WERI-Rb-1 (cell line): ENCODE measurements at regions not wholly inside any gene's neighbourhood (a gene's known extent, or its start where the extent isn't known, plus 50 kb on each side); places are given as distances from the start of the nearest gene placed in this dataset.

Experiments used
- DNase-seq: peaks from one replicate; pipeline ENCODE4 v3.0.0-alpha.2; 2020
- H3K27ac ChIP-seq: fragments of 250-450 bp; sonication (Bioruptor Pico); 2 replicates; pipeline ENCODE4 v1.5.1; 2020; ENCODE audit warnings: mild to moderate bottlenecking, moderate library complexity
- H3K27me3 ChIP-seq: fragments of 250-450 bp; sonication (Bioruptor Pico); 2 replicates; pipeline ENCODE4 v1.5.1; 2021; ENCODE audit warnings: mild to moderate bottlenecking, low read depth, moderate library complexity; ENCODE audit not compliant: insufficient read depth, severe bottlenecking
- H3K36me3 ChIP-seq: fragments of 250-450 bp; sonication (Bioruptor Pico); 2 replicates; pipeline ENCODE4 v1.5.1; 2020; ENCODE audit warnings: mild to moderate bottlenecking, moderate library complexity
- H3K4me3 ChIP-seq: 2 replicates; pipeline ENCODE4 v1.5.1; 2011; ENCODE audit warnings: low read depth, mild to moderate bottlenecking, control low read depth, low read length
- H3K9me3 ChIP-seq: fragments of 250-450 bp; sonication (Bioruptor Pico); 2 replicates; pipeline ENCODE4 v1.5.1; 2021; ENCODE audit warnings: mild to moderate bottlenecking, moderate library complexity; ENCODE audit not compliant: severe bottlenecking
- TF ChIP-seq, protein P1 (sequence below): IDR thresholded peaks from 2 replicates; pipeline ENCODE4 v1.5.1; 2011; ENCODE audit warnings: low read depth, mild to moderate bottlenecking, control low read depth, inconsistent platforms, low read length

DNA sequence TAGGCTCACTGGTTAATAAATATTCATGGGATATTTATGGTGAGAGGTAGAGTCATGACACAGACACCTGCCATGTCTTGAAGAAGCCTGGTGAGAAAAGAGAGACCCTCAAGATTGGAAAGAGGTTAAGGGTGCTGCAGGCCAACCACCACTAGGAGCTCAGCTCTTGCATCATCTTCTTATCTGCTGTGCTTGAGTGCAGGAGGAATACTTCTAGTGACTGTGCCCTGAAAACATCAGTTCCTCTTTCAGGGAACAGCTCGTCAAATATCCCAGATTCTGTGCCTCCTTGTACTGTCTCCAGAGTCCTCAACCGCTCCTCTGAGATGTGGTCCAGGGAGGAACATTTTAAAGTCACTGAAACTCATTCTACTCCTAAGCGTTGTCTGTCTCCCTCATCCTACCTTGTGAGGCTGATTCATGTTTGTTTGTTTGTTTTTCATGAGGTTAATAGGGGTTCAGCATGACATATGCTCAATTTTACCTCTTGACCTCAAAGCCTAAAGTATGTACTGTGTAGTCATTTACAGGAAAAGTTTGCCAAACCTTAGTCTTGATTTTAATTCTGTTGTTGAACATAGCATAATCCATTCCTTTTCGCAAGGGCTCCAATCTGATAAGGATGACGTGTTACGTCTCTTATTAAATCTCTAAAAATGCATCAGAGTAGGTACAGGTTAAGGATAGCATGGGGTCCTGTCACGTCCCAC, 293.1 kb downstream of the C7orf25 start:
- Histone ChIP-seq H3K36me3 (no peaks in the 10 kb centered on the region), H3K27ac (no peak overlapping the region), H3K4me3 (no peak overlapping the region), H3K27me3 (peaks cover 61% of the 10 kb centered on the region), H3K9me3 (no peaks in the 10 kb centered on the region)
- TF ChIP-seq, protein P1, sequence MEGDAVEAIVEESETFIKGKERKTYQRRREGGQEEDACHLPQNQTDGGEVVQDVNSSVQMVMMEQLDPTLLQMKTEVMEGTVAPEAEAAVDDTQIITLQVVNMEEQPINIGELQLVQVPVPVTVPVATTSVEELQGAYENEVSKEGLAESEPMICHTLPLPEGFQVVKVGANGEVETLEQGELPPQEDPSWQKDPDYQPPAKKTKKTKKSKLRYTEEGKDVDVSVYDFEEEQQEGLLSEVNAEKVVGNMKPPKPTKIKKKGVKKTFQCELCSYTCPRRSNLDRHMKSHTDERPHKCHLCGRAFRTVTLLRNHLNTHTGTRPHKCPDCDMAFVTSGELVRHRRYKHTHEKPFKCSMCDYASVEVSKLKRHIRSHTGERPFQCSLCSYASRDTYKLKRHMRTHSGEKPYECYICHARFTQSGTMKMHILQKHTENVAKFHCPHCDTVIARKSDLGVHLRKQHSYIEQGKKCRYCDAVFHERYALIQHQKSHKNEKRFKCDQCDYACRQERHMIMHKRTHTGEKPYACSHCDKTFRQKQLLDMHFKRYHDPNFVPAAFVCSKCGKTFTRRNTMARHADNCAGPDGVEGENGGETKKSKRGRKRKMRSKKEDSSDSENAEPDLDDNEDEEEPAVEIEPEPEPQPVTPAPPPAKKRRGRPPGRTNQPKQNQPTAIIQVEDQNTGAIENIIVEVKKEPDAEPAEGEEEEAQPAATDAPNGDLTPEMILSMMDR, result no peak
- no peak for DNase-seq

DNA sequence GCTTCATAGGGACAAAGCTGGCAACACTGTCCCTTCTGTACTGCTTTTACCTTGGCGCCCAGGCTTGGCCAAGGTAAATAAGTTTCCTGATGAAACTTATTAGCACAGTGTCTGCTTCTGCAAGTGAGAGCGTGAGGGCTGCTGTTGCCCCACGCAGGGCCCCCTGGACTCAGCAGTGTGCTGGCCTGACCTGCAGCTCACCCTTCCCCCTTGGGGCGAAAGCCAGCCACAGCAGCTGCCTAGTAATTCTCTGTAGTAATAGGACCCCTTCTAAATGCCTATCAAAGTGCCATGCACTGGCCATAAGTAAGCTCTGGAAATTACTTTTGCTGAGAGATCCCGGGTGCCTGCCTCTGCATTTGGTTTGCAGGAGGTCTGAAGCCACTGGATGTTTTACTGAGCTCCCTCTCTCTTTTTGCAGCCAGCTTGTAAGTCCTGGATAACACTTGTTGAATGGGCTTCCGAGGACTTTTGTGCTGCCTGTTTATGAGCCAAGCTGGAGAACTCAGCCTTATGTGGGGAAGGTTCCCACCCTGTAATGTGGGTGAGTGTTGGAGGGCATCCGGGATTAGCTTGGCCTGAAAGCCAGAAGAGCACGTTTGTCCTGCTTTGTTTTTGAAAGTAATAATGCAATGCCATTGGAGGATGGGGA, 293.9 kb downstream of the C7orf25 start:
- Histone ChIP-seq H3K4me3 (no peak overlapping the region), H3K27me3 (peaks cover 52% of the 10 kb centered on the region), H3K9me3 (no peaks in the 10 kb centered on the region), H3K27ac (no peak overlapping the region), H3K36me3 (no peaks in the 10 kb centered on the region)
- peak; percentile 19 for DNase-seq
- TF ChIP-seq, protein P1, result no peak

- TF ChIP-seq, protein P1, result peak; percentile 9; the same call in 1 of the 2 replicates
- no peak for DNase-seq
- Histone ChIP-seq H3K36me3 (no peaks in the 10 kb centered on the region), H3K9me3 (no peaks in the 10 kb centered on the region), H3K4me3 (no peak overlapping the region), H3K27me3 (peaks cover 51% of the 10 kb centered on the region), H3K27ac (no peak overlapping the region)
Measured at GRCh38 chr7:42617071-42617765, 294.7 kb downstream of the C7orf25 start.

DNA sequence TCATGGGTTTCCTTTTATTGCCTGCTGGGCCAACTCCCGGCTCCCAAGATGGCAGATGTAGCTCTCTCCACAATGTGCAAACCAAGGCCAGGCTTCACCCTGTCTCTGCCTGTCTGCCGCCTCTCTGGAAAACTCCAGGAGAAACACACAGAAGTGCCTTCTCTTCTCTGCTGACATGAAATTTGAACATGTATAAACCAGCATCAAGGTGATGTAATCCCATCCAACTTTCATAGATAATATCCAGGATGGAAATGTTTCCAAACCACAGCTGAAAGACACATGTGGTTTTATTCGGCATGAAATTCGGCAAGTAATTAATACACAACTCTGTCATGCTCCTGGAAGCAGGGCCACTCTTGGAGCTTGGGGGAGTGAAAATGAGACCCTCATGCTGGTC, 297.2 kb downstream of the C7orf25 start:
- Histone ChIP-seq H3K9me3 (no peaks in the 10 kb centered on the region), H3K27me3 (peaks cover 50% of the 10 kb centered on the region), H3K27ac (no peak overlapping the region), H3K4me3 (no peak overlapping the region), H3K36me3 (no peaks in the 10 kb centered on the region)
- no peak for DNase-seq
- TF ChIP-seq, protein P1, result no peak

DNA sequence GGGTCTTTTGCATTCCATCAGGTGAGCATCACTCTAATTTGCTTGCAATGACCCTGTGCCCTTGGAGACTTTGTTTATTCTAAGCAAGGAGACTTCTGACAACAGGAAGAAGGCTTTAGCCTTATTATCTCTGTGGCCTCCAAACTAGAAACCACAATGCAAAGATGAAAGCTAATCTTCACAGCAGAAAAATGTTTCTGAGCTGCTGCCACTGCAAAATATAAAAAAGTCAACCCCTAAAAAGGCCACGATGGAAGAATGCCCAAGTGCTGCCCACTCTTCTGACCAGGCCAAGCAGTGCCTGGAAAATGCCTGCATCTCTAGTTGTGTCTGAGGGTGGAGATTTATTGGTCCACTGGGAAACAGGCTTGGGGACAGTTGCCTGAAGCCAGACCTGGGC, 299.9 kb downstream of the C7orf25 start:
- no peak for DNase-seq
- H3K9me3 ChIP-seq, result no peaks in the 10 kb centered on the region
- TF ChIP-seq, protein P1, result no peak
- no peak overlapping the region for H3K4me3 ChIP-seq
- no peak overlapping the region for H3K27ac ChIP-seq
- H3K27me3 ChIP-seq, result peaks cover 55% of the 10 kb centered on the region
- H3K36me3 ChIP-seq, result no peaks in the 10 kb centered on the region
